ENCODE measurements at regions not wholly inside any gene's neighbourhood (a gene's known extent, or its start where the extent isn't known, plus 50 kb on each side); places are given as distances from the start of the nearest gene placed in this dataset.
"Not testable (repeated sequence)": the region's sequence is repeated elsewhere in the genome, so short reads cannot be mapped to it uniquely, and the experiment has no call there.

DNA sequence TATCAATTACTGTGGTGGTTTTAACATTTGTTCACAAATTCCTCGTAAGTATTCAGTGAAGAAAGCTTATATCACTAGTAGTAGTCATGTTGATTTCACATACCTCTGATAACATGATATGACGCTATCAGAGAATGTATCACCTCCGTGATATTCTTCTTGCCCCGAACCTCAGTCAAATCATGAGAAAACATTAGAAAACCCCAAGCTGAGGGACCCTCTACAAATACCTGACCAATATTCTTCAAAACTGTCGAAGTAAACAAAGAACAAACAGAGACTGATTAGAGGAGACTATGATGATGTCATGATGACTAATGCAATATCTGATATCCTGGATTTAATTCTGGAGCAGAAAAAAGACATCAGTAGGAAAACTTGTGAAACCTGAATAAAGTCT is 85.6 kb upstream of the SPOPL start:
- TF ChIP-seq, protein P1, sequence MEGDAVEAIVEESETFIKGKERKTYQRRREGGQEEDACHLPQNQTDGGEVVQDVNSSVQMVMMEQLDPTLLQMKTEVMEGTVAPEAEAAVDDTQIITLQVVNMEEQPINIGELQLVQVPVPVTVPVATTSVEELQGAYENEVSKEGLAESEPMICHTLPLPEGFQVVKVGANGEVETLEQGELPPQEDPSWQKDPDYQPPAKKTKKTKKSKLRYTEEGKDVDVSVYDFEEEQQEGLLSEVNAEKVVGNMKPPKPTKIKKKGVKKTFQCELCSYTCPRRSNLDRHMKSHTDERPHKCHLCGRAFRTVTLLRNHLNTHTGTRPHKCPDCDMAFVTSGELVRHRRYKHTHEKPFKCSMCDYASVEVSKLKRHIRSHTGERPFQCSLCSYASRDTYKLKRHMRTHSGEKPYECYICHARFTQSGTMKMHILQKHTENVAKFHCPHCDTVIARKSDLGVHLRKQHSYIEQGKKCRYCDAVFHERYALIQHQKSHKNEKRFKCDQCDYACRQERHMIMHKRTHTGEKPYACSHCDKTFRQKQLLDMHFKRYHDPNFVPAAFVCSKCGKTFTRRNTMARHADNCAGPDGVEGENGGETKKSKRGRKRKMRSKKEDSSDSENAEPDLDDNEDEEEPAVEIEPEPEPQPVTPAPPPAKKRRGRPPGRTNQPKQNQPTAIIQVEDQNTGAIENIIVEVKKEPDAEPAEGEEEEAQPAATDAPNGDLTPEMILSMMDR (IDR thresholded peaks at IDR 0.05; ENCODE audit: borderline replicate concordance, insufficient read depth, low read depth, low read length) = no peak
- H3K4me3 ChIP-seq (ENCODE audit: low read depth, low read length) = no peak overlapping the region

DNA sequence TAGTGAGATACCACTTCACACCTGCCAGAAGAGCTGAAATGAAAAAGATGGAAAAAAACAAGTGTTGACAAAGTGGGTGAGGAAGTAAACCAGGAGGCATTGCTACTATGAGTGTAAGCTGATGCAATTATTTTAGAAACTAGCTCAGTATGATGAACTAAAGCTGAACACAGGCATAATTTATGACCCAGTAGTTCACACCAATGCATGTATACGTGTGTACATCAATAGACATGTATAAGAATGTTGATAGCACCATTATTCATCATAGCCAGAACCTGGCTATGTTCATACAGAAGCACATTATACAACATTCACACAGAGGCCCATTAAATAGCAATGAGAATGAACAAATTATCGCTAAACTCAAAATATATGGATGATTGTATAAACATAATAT is 83.1 kb upstream of the SPOPL start:
- TF ChIP-seq, protein P1 (IDR thresholded peaks at IDR 0.05; ENCODE audit: borderline replicate concordance, insufficient read depth, low read depth, low read length) = no peak
- no peak overlapping the region for H3K4me3 ChIP-seq (ENCODE audit: low read depth, low read length)

DNA sequence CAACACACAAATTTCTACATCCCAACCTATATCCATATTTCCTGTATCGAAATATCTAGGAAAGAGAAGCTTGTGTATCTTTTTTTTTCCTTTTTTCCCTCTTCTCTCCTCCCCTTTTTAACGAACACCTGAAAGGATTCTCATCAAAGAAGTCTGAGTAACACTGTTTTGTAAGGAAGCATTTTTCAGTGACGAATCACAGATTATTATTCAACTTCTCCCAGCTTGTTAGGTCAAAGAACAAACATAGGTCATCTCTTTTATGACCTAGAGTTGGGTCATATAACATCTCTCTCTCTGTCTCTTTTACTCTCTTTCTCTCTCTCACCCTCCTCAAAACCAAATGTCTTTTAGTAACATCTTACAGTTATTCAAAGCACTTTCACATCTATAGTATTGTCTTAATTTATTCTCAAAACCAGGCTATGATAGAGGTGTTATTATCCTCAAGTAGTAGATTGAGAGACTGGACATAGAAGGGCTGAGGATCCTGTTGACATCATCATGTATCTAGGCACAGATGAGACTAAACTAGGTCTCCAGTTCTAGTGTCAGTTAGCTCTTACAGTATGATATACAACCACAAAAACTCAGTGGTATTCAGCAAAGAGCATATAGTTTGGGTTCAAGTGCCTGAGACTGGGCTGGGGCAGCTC is 80.1 kb upstream of the SPOPL start:
- no peak overlapping the region for H3K4me3 ChIP-seq (ENCODE audit: low read depth, low read length)
- TF ChIP-seq, protein P1 (IDR thresholded peaks at IDR 0.05; ENCODE audit: borderline replicate concordance, insufficient read depth, low read depth, low read length) = no peak

DNA sequence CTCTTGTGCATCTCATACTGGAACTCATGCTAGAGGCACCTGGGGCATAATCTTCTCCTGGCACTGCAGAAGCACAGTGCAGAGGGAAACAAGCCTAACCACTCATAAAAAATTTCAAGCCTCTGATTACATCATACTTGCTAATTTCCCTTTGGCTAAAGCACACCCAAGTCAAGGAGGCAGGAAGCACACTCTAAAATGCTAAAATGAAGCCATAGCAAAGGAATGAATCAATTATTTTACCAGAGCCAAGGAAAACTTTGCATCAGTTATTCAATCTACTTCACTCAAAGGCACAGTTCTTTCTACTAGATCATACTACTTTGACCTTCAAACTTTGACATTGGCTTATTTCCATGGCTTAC is 79.6 kb upstream of the SPOPL start:
- H3K4me3 ChIP-seq (ENCODE audit: low read depth, low read length) = no peak overlapping the region
- TF ChIP-seq, protein P1 (IDR thresholded peaks at IDR 0.05; ENCODE audit: borderline replicate concordance, insufficient read depth, low read depth, low read length) = no peak

DNA sequence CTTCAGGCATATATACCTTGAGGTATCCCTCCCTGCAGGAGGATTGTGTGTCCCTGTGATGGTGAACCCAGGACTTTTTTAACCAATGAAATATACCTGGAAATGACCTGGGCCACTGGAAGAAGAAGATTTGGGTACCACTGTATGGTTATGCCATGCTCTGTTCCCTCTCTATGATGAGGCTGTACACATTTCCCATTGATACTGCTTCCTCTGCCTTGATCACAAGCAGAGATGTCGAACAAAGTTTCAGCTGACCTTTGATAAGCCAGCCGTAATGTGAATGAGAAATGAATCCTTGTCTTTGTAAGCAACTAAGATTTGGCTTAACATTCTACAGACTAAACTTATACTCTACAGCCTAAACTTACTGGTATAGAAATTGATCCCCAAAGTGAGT is 78.4 kb upstream of the SPOPL start:
- TF ChIP-seq, protein P1 (IDR thresholded peaks at IDR 0.05; ENCODE audit: borderline replicate concordance, insufficient read depth, low read depth, low read length) = no peak
- no peak overlapping the region for H3K4me3 ChIP-seq (ENCODE audit: low read depth, low read length)

DNA sequence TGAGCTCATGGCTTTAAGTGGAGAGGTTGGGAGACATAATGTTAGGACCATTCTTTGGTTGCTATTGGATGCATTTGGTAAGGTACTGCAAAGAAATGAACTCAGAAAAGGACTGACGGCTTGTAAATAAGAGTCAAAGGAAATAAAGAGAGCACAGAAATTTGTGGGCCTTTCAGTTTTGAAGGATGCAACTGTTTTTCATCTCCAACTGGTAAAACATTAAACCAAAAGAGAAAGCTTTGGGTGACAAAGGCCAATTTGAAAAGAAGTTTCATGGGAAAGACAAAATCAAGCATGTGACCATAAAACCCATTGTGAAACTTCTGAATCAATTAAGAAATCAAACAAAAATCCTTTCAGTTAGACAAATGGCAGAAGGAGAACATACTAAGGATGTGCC is 77.8 kb upstream of the SPOPL start:
- no peak overlapping the region for H3K4me3 ChIP-seq (ENCODE audit: low read depth, low read length)
- TF ChIP-seq, protein P1 (IDR thresholded peaks at IDR 0.05; ENCODE audit: borderline replicate concordance, insufficient read depth, low read depth, low read length) = no peak

DNA sequence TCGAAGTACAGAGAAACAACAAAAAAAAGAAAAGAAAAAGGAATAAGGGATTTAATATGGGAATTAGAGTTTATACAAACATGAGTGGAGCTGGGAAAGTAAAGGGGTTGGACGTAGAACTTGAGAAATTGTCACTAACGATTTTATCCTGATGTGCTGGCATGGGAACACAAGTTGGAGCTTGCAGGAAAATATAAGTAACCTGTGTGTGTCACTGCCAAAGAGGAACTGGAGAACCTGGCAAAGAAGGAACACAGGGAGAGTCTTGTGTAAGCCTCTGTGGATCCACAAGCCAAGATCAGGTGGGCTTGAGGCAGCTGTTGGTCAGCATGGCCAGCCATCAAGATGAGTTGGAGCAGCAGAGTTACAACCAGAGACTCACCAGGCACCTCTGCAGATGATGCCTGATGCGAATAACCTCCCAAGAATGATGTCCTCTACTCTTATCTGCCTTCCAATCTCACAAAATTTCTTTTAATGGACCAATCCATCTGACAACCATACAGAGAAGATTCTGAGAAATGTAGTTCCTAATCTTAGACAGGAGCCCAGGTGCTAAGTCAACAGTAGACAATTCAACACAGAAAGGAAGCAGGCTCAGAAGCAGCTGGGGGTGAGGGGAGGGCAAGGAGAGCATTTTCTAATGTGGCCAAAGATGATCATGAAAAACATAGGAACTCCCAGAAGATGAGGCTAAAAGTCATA is 77.0 kb upstream of the SPOPL start:
- TF ChIP-seq, protein P1 (IDR thresholded peaks at IDR 0.05; ENCODE audit: borderline replicate concordance, insufficient read depth, low read depth, low read length) = no peak
- H3K4me3 ChIP-seq (ENCODE audit: low read depth, low read length) = no peak overlapping the region

DNA sequence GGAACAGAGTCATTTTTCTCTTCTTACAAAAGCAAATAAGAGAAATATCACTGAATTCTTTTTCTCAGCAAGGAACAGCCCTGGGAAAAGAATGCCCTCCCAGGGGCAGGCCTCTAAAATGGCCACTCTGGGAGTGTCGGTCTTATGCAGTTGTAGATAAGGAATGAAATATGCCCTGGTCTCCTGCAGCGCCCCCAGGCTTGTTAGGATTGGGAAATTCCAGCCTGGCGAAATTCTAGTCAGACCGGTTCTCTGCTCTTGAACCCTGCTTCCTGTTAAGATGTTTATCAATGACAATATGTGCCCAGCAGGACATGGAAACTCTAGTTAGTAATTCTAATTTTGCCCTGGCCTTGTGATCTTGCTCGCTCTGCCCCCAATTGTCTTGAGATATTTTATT is 75.5 kb upstream of the SPOPL start:
- H3K4me3 ChIP-seq (ENCODE audit: low read depth, low read length) = not testable (repeated sequence)

Measured in GM12875 (cell line).